ENCODE measurements at regions not wholly inside any gene's neighbourhood (a gene's known extent, or its start where the extent isn't known, plus 50 kb on each side); places are given as distances from the start of the nearest gene placed in this dataset.

DNA sequence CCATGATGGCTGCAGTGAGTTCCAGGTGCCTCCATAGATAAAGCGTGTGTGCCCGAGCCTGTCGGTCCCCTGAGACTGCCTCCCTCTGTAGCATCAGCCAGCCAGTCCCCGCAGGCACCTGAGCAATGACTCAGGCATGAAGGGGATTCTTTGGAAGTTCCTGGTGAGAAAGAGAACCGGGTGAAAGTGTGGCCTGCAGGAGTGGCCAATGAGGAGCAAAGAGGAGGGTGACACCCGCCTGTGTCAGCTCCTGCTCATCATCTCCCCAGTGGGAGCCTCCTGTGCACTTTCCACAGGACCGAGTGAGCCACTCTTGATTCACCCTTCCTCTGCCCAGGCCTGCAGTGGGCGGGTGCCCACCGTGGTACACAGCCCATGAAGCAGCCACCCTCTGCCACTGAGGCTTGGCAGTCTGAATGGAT, 71.2 kb upstream of the PTPN1 start:
- TF ChIP-seq, protein P1, sequence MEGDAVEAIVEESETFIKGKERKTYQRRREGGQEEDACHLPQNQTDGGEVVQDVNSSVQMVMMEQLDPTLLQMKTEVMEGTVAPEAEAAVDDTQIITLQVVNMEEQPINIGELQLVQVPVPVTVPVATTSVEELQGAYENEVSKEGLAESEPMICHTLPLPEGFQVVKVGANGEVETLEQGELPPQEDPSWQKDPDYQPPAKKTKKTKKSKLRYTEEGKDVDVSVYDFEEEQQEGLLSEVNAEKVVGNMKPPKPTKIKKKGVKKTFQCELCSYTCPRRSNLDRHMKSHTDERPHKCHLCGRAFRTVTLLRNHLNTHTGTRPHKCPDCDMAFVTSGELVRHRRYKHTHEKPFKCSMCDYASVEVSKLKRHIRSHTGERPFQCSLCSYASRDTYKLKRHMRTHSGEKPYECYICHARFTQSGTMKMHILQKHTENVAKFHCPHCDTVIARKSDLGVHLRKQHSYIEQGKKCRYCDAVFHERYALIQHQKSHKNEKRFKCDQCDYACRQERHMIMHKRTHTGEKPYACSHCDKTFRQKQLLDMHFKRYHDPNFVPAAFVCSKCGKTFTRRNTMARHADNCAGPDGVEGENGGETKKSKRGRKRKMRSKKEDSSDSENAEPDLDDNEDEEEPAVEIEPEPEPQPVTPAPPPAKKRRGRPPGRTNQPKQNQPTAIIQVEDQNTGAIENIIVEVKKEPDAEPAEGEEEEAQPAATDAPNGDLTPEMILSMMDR (IDR thresholded peaks at IDR 0.05; ENCODE audit: low read depth, low read length) = no peak
- no peak for TF ChIP-seq POLR2A (IDR thresholded peaks at IDR 0.05; ENCODE audit: extremely low read depth, insufficient read length)

Data from NB4 (cell line).